ENCODE measurements at regions not wholly inside any gene's neighbourhood (a gene's known extent, or its start where the extent isn't known, plus 50 kb on each side); places are given as distances from the start of the nearest gene placed in this dataset.

- TF ChIP-seq TAF1 (IDR thresholded peaks at IDR 0.05; ENCODE audit: low read depth, low read length), result no peak
- TF ChIP-seq SPI1 (IDR thresholded peaks at IDR 0.05; ENCODE audit: low read depth, low read length), result no peak
- TF ChIP-seq POLR2AphosphoS5 (IDR thresholded peaks at IDR 0.05; ENCODE audit: low read depth, low read length), result no peak
- no peak for TF ChIP-seq POLR2A (IDR thresholded peaks at IDR 0.05; ENCODE audit: low read depth, low read length)
- no peak for TF ChIP-seq POU2F2 (IDR thresholded peaks at IDR 0.05; ENCODE audit: low read depth, low read length)
Measured at GRCh38 chr3:66884659-66885058, 113.4 kb upstream of the KBTBD8 start.
